Head of caudate nucleus (tissue), 42 donors: ENCODE measurements at regions not wholly inside any gene's neighbourhood (a gene's known extent, or its start where the extent isn't known, plus 50 kb on each side); places are given as distances from the start of the nearest gene placed in this dataset.

Experiments
- DNase-seq, 42 donors: peaks; one replicate each; pipeline versions ENCODE4 v3.0.0 to v3.0.0-alpha.2; 2020 to 2021; ENCODE audit warnings: mixed read lengths in 7 of 42
- intact Hi-C: fragments of 100-400 bp; cut with DNase I; formaldehyde crosslinking; loops from one replicate; pipeline ENCODE4 v1.15.0; 2022

GRCh38 chr2:121099329-121100290 is 185.4 kb downstream of the TFCP2L1 start:
- DNase-seq = peak in 32 of 42 donors; percentile 19 to 72 (median 48)
- intact Hi-C loops = loop anchor here (10.0 kb wide), 1 partner anchor 255 kb away; no protein-coding TSS in a partner anchor

GRCh38 chr2:121101093-121101715 is 183.8 kb downstream of the TFCP2L1 start:
- DNase-seq = no peak
- intact Hi-C loops = no loop called here

- DNase-seq = no peak
- intact Hi-C loops = no loop called here
Measured at GRCh38 chr2:121102941-121103340, 182.1 kb downstream of the TFCP2L1 start.

GRCh38 chr2:121103960-121104359 is 181.0 kb downstream of the TFCP2L1 start:
- DNase-seq = no peak
- intact Hi-C loops = no loop called here

- intact Hi-C loops = no loop called here
- no peak for DNase-seq
Measured at GRCh38 chr2:121104721-121105141, 180.3 kb downstream of the TFCP2L1 start.

GRCh38 chr2:121110924-121111323 is 174.1 kb downstream of the TFCP2L1 start:
- intact Hi-C loops = no loop called here
- no peak for DNase-seq

GRCh38 chr2:121118951-121119350 is 166.1 kb downstream of the TFCP2L1 start:
- intact Hi-C loops = no loop called here
- no peak for DNase-seq

GRCh38 chr2:121120411-121120810 is 164.6 kb downstream of the TFCP2L1 start:
- intact Hi-C loops = no loop called here

GRCh38 chr2:121120991-121121390 is 164.0 kb downstream of the TFCP2L1 start:
- intact Hi-C loops = no loop called here
- DNase-seq = no peak

More at GRCh38 chr2:121120411-121120810, 164.6 kb downstream of the TFCP2L1 start:
- DNase-seq = no peak

GRCh38 chr2:121121661-121122060 is 163.3 kb downstream of the TFCP2L1 start:
- intact Hi-C loops = no loop called here
- no peak for DNase-seq

GRCh38 chr2:121123268-121123667 is 161.7 kb downstream of the TFCP2L1 start:
- no peak for DNase-seq
- intact Hi-C loops = no loop called here

- intact Hi-C loops = no loop called here
- no peak for DNase-seq
Measured at GRCh38 chr2:121124330-121124729, 160.7 kb downstream of the TFCP2L1 start.

GRCh38 chr2:121125350-121125749 is 159.7 kb downstream of the TFCP2L1 start:
- DNase-seq = no peak
- intact Hi-C loops = no loop called here

GRCh38 chr2:121128741-121129659 is 156.0 kb downstream of the TFCP2L1 start:
- DNase-seq = peak in 37 of 42 donors; percentile 14 to 70 (median 36)
- intact Hi-C loops = no loop called here

GRCh38 chr2:121129692-121130091 is 155.3 kb downstream of the TFCP2L1 start:
- intact Hi-C loops = no loop called here
- no peak for DNase-seq

GRCh38 chr2:121130301-121130850 is 154.6 kb downstream of the TFCP2L1 start:
- intact Hi-C loops = no loop called here
- DNase-seq = no peak

GRCh38 chr2:121131375-121131774 is 153.6 kb downstream of the TFCP2L1 start:
- intact Hi-C loops = no loop called here
- no peak for DNase-seq

GRCh38 chr2:121132054-121132761 is 152.8 kb downstream of the TFCP2L1 start:
- DNase-seq = no peak
- intact Hi-C loops = no loop called here
